PFSK-1 (cell line): ENCODE measurements at regions not wholly inside any gene's neighbourhood (a gene's known extent, or its start where the extent isn't known, plus 50 kb on each side); places are given as distances from the start of the nearest gene placed in this dataset.

Experiments
- POLR2AphosphoS5 ChIP-seq: IDR thresholded peaks from 2 replicates; pipeline ENCODE4 v1.6.1; 2012; ENCODE audit warnings: low read depth, mild to moderate bottlenecking, control low read depth, low read length, moderate library complexity
- REST ChIP-seq, 2 experiments: IDR thresholded peaks; 2 replicates each; pipeline versions ENCODE4 v1.6.1 to v1.8.0; 2011 to 2012; ENCODE audit warnings: low read depth in 2 of 2, low read length in 2 of 2, control low read depth in 1 of 2, inconsistent platforms in 1 of 2, mild to moderate bottlenecking in 1 of 2, moderate library complexity in 1 of 2; ENCODE audit not compliant: insufficient read depth in 1 of 2
- SIN3A ChIP-seq: IDR thresholded peaks from 2 replicates; pipeline ENCODE4 v1.6.1; 2012; ENCODE audit warnings: mild to moderate bottlenecking, low read length, moderate library complexity, borderline replicate concordance; ENCODE audit not compliant: insufficient read depth
- TAF1 ChIP-seq: IDR thresholded peaks from 2 replicates; pipeline ENCODE4 v1.6.1; 2012; ENCODE audit warnings: low read length, control low read depth, borderline replicate concordance; ENCODE audit not compliant: insufficient read depth

- TF ChIP-seq POLR2AphosphoS5 (no peak), REST (IDR thresholded peaks at IDR 0.05; ENCODE audit: insufficient read depth in 1 of 2, low read depth in 2 of 2, low read length in 2 of 2) (no peak), TAF1 (no peak), SIN3A (no peak)
Observed at GRCh38 chr3:15926871-15927270, 129.1 kb upstream of the ANKRD28 start.
